GM19467 (cell line): ENCODE measurements at regions not wholly inside any gene's neighbourhood (a gene's known extent, or its start where the extent isn't known, plus 50 kb on each side); places are given as distances from the start of the nearest gene placed in this dataset.
"Not testable (repeated sequence)": the region's sequence is repeated elsewhere in the genome, so short reads cannot be mapped to it uniquely, and the experiment has no call there.

Source experiments
- ATAC-seq: cut with Tn5 transposase; IDR thresholded peaks from one replicate; pipeline ENCODE4 v1.9.1; 2021; ENCODE audit warnings: mild to moderate bottlenecking, moderate library complexity; ENCODE audit not compliant: unreplicated experiment

DNA sequence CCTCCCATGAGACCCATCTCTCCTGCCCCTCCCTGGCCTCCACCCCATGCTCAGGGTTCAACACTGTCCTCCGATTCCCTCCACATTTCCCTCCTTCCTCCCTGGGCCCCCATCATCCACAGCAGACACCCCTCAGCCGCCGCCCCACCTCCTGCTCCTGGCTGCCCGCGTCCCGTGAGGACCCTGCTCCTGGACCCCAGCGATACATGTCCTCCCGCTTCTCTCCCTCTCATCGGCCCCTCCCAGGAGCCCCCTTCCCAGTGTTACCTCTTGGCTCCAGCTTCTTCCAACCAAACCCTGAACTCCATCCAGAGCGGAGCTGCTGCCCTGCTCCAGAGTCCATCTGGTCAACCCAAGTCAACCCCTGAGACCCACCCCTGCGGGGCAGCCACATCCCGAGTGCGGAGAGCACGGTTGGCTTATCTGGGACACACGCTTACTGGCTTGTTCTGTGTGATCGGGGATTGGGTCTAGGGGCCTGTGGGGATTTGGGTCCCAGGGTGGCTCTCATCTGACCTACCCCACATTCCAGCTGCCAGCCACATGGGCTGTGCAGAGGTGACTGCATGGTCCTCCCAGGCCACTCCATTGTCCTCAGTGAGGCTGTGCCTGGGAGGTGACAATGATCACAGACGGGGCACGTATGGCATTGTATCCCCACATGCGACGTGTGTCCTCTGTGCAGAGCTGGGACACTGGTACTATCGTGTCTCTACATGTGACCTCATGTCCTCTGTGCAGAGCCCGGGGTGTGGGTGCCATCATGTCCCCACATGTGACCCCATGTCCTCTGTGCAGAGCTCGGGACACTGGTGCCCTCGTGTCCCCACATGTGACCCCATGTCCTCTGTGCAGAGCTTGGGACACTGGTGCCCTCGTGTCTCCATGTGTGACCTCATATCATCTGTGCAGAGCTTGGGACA, 333.6 kb downstream of the ADGRD1 start:
- no peak for ATAC-seq

DNA sequence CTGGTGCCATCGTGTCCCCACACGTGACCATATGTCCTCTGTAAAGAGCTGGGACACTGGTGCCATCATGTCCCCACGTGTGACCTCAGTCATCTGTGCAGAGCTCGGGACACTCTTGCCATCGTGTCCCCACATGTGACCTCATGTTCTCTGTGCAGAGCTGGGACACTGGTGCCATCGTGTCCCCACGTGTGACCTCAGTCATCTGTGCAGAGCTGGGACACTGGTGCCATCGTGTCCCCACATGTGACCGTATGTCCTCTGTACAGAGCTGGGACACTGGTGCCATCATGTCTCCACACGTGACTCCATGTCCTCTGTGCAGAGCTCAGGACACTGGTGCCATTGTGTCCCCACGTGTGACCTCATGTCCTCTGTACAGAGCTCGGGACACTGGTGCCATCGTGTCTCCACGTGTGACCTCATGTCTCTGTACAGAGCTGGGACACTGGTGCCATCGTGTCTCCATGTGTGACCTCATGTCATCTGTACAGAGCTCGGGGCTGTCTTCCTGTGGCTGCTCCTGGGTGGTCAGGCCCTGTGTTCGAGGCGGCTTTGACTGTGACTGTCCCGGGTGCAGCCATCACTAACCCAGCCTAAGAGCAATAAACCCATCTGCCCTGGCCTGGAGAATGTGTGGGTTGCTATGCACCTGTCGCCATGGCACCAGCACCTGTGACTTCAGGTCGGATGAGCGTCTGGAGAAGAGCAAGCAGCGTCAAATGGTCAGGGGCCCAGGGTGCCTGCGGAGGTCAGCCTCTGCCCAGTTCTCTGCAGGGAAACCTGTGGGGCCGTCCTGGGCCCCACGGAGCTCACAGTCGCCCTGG, 334.4 kb downstream of the ADGRD1 start:
- ATAC-seq: no peak

DNA sequence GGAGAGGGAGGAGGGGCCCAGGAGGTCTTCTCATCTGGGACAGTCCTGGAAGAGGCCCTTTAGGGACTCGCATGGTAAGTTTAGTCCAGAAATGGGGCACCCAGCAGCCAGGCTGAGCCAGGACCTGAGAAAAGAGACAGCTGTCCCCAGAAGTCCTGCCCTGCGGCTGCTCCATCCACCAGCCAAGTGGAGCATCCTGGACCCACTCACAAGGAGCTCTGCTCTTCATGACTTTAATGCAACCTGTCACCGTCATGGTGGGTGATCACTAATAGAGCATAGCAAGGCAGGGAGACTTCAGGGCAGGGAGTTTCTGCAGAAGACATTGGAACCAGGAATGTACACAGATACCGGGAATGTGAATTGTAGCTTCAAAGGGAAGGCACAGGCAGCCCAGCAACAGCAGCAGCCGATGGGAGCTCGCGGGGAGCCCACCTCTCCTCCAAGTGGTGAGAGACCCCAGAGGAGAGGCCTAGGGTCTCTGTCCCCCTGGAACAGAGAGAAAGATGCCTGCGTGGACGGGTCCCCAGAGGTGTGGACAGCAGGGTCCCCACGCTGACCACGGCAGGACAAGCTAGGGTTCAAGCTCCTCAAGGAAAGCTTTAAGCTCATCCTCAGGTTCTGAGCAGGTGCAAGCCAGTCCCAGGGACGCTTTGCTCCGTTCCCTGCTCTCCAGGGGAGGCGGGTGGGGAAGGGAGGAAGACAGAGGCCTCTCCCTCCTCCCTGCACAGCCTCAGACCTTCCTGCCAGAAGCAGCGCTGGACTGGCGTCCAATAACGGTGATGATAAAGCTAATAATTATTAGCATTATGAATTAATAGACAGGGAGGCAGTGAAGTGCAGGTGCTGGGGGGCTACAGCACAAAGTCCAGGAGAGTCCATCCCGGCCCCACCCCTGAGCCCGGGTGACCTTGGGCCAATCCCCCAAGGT, 335.3 kb downstream of the ADGRD1 start:
- not testable (repeated sequence) for ATAC-seq

DNA sequence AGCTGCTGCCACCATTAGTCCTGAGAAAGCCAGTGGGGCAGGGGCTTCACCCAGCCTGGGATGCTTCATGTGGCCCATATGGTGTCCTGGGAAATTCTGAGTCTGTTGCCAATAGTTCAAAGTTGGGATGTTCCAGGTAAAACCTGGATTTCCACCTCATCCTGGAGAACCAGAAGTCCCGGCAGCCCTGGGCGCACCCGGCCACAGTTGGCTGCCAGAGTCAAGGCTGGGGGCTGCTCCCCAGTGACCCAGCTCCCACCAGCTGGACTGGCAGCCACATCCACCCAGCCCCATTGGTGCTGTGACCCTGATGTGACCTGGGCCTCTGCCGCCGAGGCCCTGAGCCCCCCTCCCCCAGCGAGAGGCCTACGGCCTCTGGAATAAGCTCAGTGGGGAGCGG, 336.1 kb downstream of the ADGRD1 start:
- not testable (repeated sequence) for ATAC-seq

DNA sequence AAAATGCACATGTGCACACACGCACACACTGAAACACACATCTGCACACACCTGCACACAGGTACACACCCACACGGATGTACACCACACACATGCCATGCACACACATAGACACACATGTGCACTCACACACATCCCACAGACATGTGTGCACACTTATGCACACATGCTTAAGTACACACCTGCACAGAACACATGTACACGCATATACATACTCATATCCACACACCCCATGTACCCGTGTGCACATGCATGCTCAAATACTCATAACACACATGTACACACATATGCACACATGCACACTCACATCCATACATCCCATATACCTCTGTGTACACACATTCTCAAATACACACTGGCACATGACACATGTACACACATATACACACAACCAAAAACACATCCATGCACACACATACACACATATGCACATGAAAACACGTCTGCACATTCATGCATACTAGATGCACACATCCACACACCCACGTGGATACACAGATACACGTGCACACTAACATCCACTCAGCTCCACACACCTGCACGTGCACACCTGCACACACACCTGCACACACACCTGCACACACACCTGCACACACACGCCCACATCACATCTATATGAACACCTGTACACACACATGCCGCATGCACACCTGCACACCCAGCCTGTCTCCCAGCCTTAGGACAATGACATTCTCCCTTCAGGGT, 336.7 kb downstream of the ADGRD1 start:
- ATAC-seq: no peak

DNA sequence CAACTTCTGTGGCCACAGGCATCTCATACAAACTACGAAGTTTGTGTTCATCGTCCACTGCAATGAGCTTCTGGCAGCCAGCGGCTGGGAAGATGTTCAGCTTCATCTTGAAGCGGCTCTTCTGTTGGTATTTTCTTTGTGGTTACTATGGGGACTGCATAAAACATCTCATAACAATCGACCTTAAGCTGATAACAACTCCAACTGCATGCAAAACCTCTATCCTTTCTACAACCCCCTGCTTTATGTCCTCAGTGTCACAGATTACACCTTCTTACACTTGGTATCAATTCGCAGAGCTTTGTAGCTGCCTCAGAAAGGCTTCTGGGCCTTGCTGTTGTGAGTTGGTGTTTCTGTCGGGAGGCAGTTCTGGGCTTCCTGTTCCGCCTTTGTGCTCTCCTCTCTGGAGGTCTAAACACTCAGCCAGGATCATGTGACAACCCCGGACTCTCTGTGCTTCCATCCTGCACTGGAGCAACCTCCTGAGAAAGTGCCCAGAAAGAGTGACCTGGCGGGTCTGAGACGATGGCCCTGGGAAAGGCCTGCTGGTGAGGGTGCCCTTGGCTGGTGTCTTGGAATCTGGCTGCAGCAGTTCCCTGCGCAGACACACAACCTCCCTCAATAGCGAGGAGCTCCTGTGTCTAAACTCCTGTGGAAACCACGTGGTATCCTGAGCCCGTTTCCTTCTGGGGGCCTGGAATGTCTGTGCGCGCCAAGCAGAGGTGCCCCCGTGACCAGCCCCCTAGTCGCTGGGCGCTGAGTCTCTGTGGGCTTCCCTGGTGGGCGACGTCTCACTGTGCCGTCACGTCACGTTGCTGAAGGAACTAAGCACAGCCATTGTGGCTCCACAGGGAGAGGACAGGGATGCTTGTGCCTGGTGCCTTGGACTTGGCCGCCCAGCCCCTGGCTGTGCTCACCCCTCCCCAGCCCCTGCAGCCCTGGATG, 339.6 kb downstream of the ADGRD1 start:
- not testable (repeated sequence) for ATAC-seq

DNA sequence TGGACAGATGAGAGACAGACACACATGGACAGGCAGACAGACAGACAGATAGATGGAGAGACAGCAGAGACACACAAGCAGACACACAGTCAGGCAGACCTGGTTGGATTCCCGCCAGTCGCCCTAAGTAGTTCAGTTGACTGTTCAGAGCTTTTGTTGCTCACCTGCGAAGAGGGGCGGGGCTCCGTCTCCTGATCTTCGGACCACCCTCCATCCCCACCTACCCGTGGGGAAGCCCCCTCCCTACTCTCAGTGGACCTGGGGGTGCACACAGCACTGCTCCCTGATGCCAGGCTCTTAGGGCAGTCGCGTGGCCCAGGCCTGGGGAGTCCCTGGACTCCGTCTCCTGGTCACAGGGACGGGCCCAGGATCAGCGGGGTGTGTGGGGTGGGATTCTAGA, 341.0 kb downstream of the ADGRD1 start:
- ATAC-seq: not testable (repeated sequence)

DNA sequence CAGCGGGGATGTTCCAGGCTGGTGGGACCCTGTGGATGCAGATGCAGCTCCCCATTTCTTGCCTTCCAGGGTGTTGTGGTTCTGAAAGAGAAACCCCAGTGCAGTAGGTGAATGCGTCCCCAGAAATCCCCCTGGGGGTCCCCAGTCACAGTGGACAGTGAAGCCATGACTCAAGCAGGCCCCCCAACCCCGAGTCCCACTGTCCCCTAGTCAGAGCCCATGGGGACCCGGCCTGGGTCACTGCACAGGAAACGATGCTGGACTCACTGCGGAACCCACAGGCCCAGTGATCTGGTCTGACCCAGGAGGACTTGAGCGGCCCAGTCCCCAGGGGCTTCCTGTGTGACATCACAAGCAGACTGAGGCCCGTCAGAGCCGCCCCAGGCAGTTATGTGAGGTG, 341.4 kb downstream of the ADGRD1 start:
- ATAC-seq: not testable (repeated sequence)

DNA sequence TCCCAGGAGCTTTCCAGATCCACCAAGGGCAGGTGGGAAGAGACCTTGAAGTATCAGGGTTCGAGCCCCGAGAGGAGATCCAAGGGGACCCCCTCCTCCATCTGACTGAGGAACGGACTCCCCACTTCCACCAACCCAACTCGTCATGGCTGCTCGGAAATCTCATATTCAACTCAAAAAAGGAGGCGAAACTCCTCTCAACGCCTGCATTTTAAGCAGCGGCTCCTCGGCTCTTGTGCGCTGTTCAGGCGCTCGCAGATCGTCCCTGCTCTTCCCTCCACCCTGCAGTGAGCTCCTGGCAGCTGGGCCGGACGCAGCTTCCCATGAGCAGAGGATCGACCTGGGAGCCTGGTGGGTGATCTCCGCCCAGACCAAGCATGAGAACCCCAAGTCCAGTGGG, 341.9 kb downstream of the ADGRD1 start:
- not testable (repeated sequence) for ATAC-seq

DNA sequence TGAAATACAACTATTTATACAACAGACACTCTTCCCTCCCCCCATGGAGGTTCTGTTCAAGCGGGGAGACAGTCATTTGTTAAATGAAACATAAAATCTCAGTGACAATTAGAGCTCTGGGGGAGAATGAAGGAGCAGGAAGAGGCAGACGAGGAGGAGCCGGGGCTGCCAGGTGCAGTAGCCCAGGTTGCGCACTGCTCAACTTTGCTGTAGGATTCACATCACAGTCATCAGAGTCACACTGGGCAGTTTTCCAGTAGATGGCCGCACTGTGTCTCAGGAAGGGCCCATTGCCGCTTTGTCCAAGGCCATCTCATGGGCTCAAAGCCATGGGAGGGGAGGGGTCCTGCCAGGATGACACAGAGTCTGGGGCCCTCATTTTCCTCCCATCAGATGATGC, 342.4 kb downstream of the ADGRD1 start:
- ATAC-seq: not testable (repeated sequence)

DNA sequence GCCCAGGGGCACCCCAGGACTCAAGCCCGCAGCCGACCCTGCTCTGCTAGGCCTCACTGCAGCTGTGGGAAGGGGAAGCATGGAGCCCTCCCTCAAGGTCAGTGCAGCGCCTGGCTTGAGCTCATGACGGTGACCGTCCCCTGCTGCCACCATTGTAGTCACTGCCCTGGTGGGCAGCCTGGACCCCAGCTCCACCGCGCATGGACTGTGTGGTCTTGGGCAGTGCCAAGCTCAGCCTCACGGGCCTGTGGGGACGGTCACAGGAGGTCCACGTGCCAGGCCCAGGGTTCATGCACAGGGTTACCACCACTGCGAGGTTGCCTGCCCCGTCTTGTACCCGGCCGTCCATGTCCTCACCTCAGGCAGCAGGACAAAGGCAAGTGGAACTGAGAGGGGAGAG, 342.9 kb downstream of the ADGRD1 start:
- not testable (repeated sequence) for ATAC-seq

DNA sequence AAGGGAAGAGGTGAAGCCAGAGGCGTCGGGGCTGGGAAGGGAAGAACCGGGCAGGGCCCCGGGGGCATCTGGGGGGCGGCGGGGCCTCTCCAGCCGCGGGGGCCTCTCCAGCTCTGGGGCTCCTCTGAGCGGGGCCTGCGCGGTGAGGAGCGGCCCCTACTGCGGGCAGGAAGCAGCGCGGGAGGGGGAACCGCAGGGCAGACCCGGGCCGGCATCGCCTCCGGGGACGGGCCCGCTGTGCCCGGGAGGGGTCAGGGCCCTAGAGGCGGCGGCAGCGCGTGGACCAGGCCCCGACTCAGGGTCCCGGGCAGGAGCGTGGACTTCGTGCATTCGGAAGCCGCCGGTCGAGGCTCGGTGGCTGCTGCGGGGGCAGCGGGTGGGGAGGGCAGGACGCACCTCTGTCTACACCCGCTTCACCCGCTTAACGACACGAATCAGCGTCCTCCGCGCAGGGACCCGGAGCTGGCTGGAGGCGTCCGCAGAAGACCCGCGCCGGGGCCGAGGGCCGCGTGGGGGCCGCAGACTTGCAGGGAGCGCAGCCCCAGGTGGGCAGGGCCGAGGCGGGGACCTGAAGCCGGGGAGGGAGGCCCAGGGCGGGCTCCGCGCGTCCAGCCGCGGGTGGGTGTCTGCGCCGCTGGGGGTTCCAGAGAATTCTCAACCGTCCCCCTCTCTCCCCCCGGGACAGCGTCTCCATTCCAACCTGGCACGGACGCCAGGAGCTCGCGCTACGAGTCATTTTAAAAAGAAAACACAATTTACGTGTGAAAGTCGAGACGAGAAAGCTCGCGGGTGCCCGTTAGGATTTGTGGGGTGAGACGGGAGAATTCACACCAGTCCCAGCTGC, 345.0 kb downstream of the ADGRD1 start:
- ATAC-seq: not testable (repeated sequence)

DNA sequence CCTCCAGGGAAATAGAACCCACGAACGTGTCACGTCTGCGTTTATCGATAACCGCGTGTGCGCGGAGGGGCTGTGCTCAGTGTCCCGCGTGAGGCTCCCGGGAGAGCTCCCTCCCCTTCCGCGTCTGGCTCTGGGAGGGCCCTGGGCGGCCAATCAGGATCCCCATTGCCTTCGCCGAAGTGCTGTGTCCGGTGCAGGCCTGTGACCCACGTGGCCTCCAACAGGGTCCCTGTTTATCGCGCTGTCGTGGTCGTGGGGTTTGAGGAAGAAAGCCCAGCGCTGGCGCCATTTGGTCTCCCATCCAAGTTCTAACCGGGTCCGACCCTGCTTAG, 345.6 kb downstream of the ADGRD1 start:
- ATAC-seq: not testable (repeated sequence)

DNA sequence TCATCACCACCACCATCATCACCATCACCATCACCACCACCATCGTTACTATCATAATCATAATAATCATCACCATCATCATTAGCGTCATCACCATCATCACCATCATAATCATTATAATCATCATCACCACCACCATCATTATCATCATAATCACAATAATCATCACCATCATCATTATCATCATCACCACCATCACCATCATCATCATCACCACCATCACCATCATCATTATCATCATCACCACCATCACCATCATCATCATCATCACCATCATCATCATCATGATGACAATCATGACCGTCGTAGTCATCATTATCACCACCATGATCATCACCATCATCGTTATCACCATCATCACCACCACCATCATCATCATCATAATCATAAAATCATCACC, 349.9 kb downstream of the ADGRD1 start:
- ATAC-seq: not testable (repeated sequence)

DNA sequence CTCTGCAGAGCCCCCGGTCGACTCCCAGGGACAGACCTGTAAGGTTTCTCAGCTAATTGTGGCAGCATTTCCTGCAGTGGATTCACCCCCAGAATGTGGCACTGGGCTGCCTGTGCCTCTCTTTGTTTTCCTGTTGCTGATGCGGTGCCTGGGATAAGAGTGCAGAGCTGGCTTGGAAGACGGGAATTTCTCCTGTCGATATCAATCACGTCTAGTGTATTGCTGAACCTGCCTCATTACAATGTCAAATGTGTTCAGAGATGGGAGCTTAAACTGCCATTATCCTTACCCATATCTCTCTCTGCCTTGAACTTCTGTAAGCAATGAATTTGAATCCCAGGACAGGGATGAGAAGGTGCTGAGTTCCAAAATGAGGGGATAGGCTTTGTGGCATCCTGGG, 350.9 kb downstream of the ADGRD1 start:
- not testable (repeated sequence) for ATAC-seq

DNA sequence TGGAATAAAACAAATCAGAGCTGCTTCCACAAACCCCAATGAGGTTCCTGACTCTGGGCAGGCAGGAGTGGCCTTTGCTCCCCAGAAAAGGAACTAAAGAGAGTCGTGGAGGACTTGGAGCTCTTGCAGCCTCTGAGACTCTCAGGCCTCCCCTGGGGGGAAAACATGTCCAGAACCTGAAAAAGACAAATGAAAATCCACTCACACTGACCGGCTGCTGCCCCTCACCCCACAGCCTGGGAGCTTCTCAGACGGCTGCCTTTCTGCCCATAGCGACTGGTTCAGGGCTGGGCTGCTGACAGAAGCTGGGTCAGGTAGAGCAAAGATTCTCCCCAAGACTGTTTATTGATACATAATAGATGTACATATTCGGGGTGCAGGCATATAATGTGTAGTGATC, 356.0 kb downstream of the ADGRD1 start:
- no peak for ATAC-seq

DNA sequence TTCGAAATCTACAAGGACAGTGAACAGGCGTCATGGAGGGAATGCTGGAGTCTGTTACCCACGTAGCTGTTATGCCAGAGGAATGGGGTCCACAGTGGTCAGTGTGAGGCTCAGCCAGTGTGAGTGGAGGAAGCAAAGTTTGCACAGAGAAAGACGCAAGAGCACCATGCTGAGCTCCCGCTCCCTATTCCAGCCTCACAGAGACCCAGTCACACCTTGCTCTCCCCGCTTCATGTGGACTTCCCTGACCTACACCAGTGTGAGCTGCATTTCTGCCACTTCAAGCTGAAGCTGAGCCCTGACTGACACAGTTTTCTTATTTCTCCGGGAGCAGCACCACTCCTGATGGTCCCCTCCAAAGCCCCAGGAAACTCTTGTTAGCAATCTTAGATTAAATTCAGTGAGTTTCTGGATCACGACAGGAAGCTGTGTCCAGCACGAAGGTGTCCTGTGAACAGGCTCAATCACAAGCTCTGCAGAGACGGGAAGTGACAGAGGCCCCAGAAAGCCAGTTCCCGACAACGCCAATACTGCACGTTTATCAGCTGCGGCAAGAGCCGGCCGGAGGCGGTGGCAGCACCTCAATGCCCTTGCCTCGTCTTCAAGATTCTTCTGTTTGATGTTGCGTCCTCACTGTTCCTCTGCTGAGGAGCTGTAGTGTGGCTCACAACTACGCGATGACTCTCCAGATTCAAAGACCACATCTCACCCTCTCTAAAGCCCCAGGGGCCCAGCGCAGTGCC, 356.7 kb downstream of the ADGRD1 start:
- not testable (repeated sequence) for ATAC-seq
